GM12878 (cell line): ENCODE measurements at regions not wholly inside any gene's neighbourhood (a gene's known extent, or its start where the extent isn't known, plus 50 kb on each side); places are given as distances from the start of the nearest gene placed in this dataset.

Experiments
- ATAC-seq: fragments of 200-7000 bp; cut with Tn5 transposase; 3 replicates; pipeline ENCODE4 v1.9.1; 2020; ENCODE audit warnings: mild to moderate bottlenecking, moderate library complexity
- BruUV-seq: library from RNA; stranded (reverse); fragments of 400-500 nt; replicated peaks from 2 replicates; lab custom pipeline; 2021; lab: Mats Ljungman, UMichigan
- CTCF ChIA-PET: fragments of 300-600 bp; sonication (Branson Sonifier 250); formaldehyde crosslinking; extraction: SDS; loops from one replicate; lab custom pipeline; 2021; ENCODE audit warnings: inconsistent platforms; lab: Yijun Ruan, JAX
- POLR2A ChIA-PET: fragments of 350-600 bp; formaldehyde crosslinking; extraction: SDS; loops from one replicate; lab custom pipeline; 2021; ENCODE audit warnings: inconsistent platforms; lab: Charles Lee
- RAD21 ChIA-PET: fragments of 300-600 bp; sonication (Branson Sonifier 250); formaldehyde crosslinking; loops from one replicate; lab custom pipeline; 2023; ENCODE audit warnings: antibody characterized with exemption; ENCODE audit not compliant: unreplicated experiment; lab: Charles Lee
- SMC1A ChIA-PET: fragments of 300-600 bp; sonication (Branson Sonifier 250); formaldehyde crosslinking; loops from one replicate; lab custom pipeline; 2023; ENCODE audit not compliant: unreplicated experiment, uncharacterized antibody; lab: Charles Lee
- DNase-seq: peaks from one replicate; pipeline ENCODE4 v3.0.0-alpha.2; 2011; ENCODE audit warnings: low read depth, low spot score
- FAIRE-seq: peaks from 3 replicates; lab custom pipeline; 2011; peaks lifted over from hg19 to GRCh38; lab: Jason Lieb, UNC
- H2AFZ ChIP-seq: 2 replicates; pipeline ENCODE4 v1.6.0; 2011; ENCODE audit warnings: low read depth, low read length, control low read depth; ENCODE audit not compliant: control insufficient read depth
- H3K27ac ChIP-seq: 2 replicates; pipeline ENCODE4 v1.5.1; 2011; ENCODE audit warnings: control low read depth; ENCODE audit not compliant: control insufficient read depth, insufficient read depth
- H3K27me3 ChIP-seq, 2 experiments: replicated peaks in 1 of 2; 2 replicates each; pipeline versions ENCODE4 v1.6.0 to v1.6.1; 2011; ENCODE audit warnings: low read length in 1 of 2; ENCODE audit not compliant: control insufficient read depth in 2 of 2, insufficient read depth in 2 of 2
- H3K36me3 ChIP-seq, 2 experiments: 2 replicates each; pipeline ENCODE4 v1.5.1; 2011; ENCODE audit warnings: low read length in 1 of 2; ENCODE audit not compliant: control insufficient read depth in 2 of 2, insufficient read depth in 2 of 2
- H3K4me1 ChIP-seq: 2 replicates; pipeline ENCODE4 v1.6.1; 2011; ENCODE audit warnings: mild to moderate bottlenecking, low read length, moderate library complexity, mixed read lengths; ENCODE audit not compliant: control insufficient read depth, insufficient read depth
- H3K4me2 ChIP-seq: 2 replicates; pipeline ENCODE4 v1.6.0; 2011; ENCODE audit warnings: control low read depth; ENCODE audit not compliant: control insufficient read depth, insufficient read depth
- H3K4me3 ChIP-seq: fragments of 200-600 bp; sonication (generic); 2 replicates; pipeline ENCODE4 v1.5.1; 2016
- H3K79me2 ChIP-seq: 2 replicates; pipeline ENCODE4 v1.6.0; 2011; ENCODE audit warnings: low read length; ENCODE audit not compliant: control insufficient read depth, insufficient read depth
- H3K9ac ChIP-seq: 2 replicates; pipeline ENCODE4 v1.8.0; 2011; ENCODE audit warnings: low read length, control low read depth, mixed read lengths; ENCODE audit not compliant: control insufficient read depth, insufficient read depth
- H3K9me3 ChIP-seq: replicated peaks from 3 replicates; pipeline ENCODE4 v1.5.1; 2011; ENCODE audit warnings: mild to moderate bottlenecking, low read length; ENCODE audit not compliant: control insufficient read depth, insufficient read depth
- H4K20me1 ChIP-seq: 2 replicates; pipeline ENCODE4 v1.6.0; 2011; ENCODE audit not compliant: control insufficient read depth, insufficient read depth
- CBFB ChIP-seq: IDR thresholded peaks from 2 replicates; pipeline ENCODE4 v1.6.1; 2016; ENCODE audit warnings: antibody characterized with exemption, low read depth
- EGR1 ChIP-seq, 2 experiments: IDR thresholded peaks; 1 replicate in 1 of 2; 2 replicates in 1 of 2; pipeline ENCODE4 v1.6.1; 2011 to 2012; ENCODE audit warnings: low read depth in 2 of 2, low read length in 2 of 2, borderline replicate concordance in 1 of 2, mild to moderate bottlenecking in 1 of 2, moderate library complexity in 1 of 2
- NFXL1 ChIP-seq: fragments of 450-650 bp; IDR thresholded peaks from 2 replicates; pipeline ENCODE4 v1.6.1; 2017; ENCODE audit warnings: antibody characterized with exemption, mild to moderate bottlenecking, borderline replicate concordance
- RAD51 ChIP-seq: fragments of 450-650 bp; IDR thresholded peaks from 2 replicates; pipeline ENCODE4 v1.6.1; 2016; ENCODE audit warnings: moderate library complexity, mild to moderate bottlenecking, inconsistent platforms
- RELA ChIP-seq: fragments of 450-650 bp; IDR thresholded peaks from 2 replicates; pipeline ENCODE4 v1.8.0; 2014; ENCODE audit warnings: borderline replicate concordance; ENCODE audit not compliant: partially characterized antibody
- SIN3A ChIP-seq: IDR thresholded peaks from 2 replicates; pipeline ENCODE4 v1.6.1; 2012; ENCODE audit warnings: low read depth, low read length, improper control_type of control experiment
- SMC3 ChIP-seq: IDR thresholded peaks from 2 replicates; pipeline ENCODE4 v1.6.1; 2011; ENCODE audit warnings: low read length, improper control_type of control experiment, borderline replicate concordance
- YBX1 ChIP-seq: fragments of 450-650 bp; IDR thresholded peaks from 2 replicates; pipeline ENCODE4 v1.6.1; 2016; ENCODE audit warnings: antibody characterized with exemption
- WGBS: methylation state at CpG from one replicate; pipeline ENCODE4 v1.1.6; 2016; ENCODE audit warnings: low lambda C conversion rate; ENCODE audit not compliant: insufficient replicate concordance, insufficient coverage; ENCODE audit errors: missing lambda C conversion rate; 5-methylcytosine and 5-hydroxymethylcytosine counted together
- in situ Hi-C: fragments of 300-500 bp; cut with MboI; formaldehyde crosslinking; loops from 9 replicates; pipeline ENCODE4 v1.14.3; 2018; ENCODE audit warnings: mixed read lengths
- intact Hi-C: fragments of 100-400 bp; cut with micrococcal nuclease; formaldehyde crosslinking; loops from one replicate; pipeline ENCODE4 v1.14.2; 2022; ENCODE audit not compliant: unreplicated experiment
- TF ChIP-seq, protein P1 (sequence below): fragments of 450-650 bp; IDR thresholded peaks from 2 replicates; pipeline ENCODE4 v1.6.1; 2017; ENCODE audit warnings: mild to moderate bottlenecking, moderate library complexity
- TF ChIP-seq, protein P2 (sequence below): IDR thresholded peaks from 2 replicates; pipeline ENCODE4 v1.6.1; 2012; ENCODE audit warnings: low read length, inconsistent platforms
- TF ChIP-seq, protein P3 (sequence below): fragments of 450-650 bp; IDR thresholded peaks from 2 replicates; pipeline ENCODE4 v1.6.1; 2018; ENCODE audit warnings: mild to moderate bottlenecking, low read depth, moderate library complexity; ENCODE audit not compliant: partially characterized antibody
- TF ChIP-seq, protein P4 (sequence below): IDR thresholded peaks from 2 replicates; pipeline ENCODE4 v1.6.1; 2011; ENCODE audit warnings: mild to moderate bottlenecking, low read depth, low read length, moderate library complexity; ENCODE audit not compliant: insufficient replicate concordance
- TF ChIP-seq, protein P5 (sequence below): IDR thresholded peaks from 2 replicates; pipeline ENCODE4 v1.6.1; 2011; ENCODE audit warnings: borderline replicate concordance, low read depth, mild to moderate bottlenecking, moderate library complexity, low read length; ENCODE audit not compliant: insufficient read depth, poor library complexity, severe bottlenecking

DNA sequence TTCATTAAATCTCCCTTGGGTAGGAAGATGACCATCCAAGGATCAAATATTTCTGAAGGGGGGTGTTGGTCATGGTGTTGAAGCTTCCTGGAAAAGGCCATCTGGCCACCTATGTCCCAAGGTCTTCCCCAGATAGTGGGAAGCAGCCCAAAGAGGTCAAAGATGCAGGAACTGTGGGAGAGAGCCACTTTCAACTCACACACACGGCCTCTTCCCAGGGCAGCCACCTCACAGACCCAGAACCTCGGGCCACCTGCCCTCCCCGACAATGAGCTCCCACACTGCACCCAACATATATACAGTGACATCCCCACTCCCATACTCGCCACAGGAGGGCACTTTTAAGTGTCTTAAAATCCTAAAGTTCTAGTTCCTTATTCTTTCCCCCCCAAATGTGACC is 164.5 kb upstream of the ETV3 start:
- CTCF ChIA-PET = no interaction called here
- intact Hi-C loops = no loop called here
- no peak overlapping the region for H3K27ac ChIP-seq
- H3K4me3 ChIP-seq = no peak overlapping the region
- H3K36me3 ChIP-seq = no peaks in the 10 kb centered on the region
- in situ Hi-C loops = no loop called here
- SMC1A ChIA-PET = no interaction called here
- H2AFZ ChIP-seq = no peak overlapping the region
- FAIRE-seq (no peak), ATAC-seq (no peak), DNase-seq (no peak)
- no TSS peak for BruUV-seq
- H4K20me1 ChIP-seq = no peaks in the 10 kb centered on the region
- no peak overlapping the region for H3K9ac ChIP-seq
- 16% methylated on average over 4 of the region's 4 CpGs for WGBS
- no peaks in the 10 kb centered on the region; the same call in 2 of the 3 replicates for H3K9me3 ChIP-seq
- H3K4me1 ChIP-seq = peaks cover 7% of the 10 kb centered on the region
- no peaks in the 10 kb centered on the region for H3K27me3 ChIP-seq
- RAD21 ChIA-PET = no interaction called here
- H3K4me2 ChIP-seq = no peak overlapping the region
- H3K79me2 ChIP-seq = no peaks in the 10 kb centered on the region
- POLR2A ChIA-PET = no interaction called here
- TF ChIP-seq SIN3A = no peak
- no peak for TF ChIP-seq CBFB
- TF ChIP-seq, protein P1, sequence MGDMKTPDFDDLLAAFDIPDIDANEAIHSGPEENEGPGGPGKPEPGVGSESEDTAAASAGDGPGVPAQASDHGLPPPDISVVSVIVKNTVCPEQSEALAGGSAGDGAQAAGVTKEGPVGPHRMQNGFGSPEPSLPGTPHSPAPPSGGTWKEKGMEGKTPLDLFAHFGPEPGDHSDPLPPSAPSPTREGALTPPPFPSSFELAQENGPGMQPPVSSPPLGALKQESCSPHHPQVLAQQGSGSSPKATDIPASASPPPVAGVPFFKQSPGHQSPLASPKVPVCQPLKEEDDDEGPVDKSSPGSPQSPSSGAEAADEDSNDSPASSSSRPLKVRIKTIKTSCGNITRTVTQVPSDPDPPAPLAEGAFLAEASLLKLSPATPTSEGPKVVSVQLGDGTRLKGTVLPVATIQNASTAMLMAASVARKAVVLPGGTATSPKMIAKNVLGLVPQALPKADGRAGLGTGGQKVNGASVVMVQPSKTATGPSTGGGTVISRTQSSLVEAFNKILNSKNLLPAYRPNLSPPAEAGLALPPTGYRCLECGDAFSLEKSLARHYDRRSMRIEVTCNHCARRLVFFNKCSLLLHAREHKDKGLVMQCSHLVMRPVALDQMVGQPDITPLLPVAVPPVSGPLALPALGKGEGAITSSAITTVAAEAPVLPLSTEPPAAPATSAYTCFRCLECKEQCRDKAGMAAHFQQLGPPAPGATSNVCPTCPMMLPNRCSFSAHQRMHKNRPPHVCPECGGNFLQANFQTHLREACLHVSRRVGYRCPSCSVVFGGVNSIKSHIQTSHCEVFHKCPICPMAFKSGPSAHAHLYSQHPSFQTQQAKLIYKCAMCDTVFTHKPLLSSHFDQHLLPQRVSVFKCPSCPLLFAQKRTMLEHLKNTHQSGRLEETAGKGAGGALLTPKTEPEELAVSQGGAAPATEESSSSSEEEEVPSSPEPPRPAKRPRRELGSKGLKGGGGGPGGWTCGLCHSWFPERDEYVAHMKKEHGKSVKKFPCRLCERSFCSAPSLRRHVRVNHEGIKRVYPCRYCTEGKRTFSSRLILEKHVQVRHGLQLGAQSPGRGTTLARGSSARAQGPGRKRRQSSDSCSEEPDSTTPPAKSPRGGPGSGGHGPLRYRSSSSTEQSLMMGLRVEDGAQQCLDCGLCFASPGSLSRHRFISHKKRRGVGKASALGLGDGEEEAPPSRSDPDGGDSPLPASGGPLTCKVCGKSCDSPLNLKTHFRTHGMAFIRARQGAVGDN = no peak
- TF ChIP-seq EGR1 (IDR thresholded peaks at IDR 0.05; ENCODE audit: borderline replicate concordance in 1 of 2, low read depth in 2 of 2, low read length in 2 of 2) = no peak
- TF ChIP-seq RAD51 = no peak
- no peak for TF ChIP-seq NFXL1
- no peak for TF ChIP-seq SMC3
- TF ChIP-seq, protein P2, sequence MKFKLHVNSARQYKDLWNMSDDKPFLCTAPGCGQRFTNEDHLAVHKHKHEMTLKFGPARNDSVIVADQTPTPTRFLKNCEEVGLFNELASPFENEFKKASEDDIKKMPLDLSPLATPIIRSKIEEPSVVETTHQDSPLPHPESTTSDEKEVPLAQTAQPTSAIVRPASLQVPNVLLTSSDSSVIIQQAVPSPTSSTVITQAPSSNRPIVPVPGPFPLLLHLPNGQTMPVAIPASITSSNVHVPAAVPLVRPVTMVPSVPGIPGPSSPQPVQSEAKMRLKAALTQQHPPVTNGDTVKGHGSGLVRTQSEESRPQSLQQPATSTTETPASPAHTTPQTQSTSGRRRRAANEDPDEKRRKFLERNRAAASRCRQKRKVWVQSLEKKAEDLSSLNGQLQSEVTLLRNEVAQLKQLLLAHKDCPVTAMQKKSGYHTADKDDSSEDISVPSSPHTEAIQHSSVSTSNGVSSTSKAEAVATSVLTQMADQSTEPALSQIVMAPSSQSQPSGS = no peak
- TF ChIP-seq, protein P3, sequence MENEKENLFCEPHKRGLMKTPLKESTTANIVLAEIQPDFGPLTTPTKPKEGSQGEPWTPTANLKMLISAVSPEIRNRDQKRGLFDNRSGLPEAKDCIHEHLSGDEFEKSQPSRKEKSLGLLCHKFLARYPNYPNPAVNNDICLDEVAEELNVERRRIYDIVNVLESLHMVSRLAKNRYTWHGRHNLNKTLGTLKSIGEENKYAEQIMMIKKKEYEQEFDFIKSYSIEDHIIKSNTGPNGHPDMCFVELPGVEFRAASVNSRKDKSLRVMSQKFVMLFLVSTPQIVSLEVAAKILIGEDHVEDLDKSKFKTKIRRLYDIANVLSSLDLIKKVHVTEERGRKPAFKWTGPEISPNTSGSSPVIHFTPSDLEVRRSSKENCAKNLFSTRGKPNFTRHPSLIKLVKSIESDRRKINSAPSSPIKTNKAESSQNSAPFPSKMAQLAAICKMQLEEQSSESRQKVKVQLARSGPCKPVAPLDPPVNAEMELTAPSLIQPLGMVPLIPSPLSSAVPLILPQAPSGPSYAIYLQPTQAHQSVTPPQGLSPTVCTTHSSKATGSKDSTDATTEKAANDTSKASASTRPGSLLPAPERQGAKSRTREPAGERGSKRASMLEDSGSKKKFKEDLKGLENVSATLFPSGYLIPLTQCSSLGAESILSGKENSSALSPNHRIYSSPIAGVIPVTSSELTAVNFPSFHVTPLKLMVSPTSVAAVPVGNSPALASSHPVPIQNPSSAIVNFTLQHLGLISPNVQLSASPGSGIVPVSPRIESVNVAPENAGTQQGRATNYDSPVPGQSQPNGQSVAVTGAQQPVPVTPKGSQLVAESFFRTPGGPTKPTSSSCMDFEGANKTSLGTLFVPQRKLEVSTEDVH = no peak
- TF ChIP-seq, protein P4, sequence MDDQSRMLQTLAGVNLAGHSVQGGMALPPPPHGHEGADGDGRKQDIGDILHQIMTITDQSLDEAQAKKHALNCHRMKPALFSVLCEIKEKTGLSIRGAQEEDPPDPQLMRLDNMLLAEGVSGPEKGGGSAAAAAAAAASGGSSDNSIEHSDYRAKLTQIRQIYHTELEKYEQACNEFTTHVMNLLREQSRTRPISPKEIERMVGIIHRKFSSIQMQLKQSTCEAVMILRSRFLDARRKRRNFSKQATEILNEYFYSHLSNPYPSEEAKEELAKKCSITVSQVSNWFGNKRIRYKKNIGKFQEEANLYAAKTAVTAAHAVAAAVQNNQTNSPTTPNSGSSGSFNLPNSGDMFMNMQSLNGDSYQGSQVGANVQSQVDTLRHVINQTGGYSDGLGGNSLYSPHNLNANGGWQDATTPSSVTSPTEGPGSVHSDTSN = no peak
- no peak for TF ChIP-seq RELA
- TF ChIP-seq, protein P5, sequence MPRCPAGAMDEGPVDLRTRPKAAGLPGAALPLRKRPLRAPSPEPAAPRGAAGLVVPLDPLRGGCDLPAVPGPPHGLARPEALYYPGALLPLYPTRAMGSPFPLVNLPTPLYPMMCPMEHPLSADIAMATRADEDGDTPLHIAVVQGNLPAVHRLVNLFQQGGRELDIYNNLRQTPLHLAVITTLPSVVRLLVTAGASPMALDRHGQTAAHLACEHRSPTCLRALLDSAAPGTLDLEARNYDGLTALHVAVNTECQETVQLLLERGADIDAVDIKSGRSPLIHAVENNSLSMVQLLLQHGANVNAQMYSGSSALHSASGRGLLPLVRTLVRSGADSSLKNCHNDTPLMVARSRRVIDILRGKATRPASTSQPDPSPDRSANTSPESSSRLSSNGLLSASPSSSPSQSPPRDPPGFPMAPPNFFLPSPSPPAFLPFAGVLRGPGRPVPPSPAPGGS = no peak
- TF ChIP-seq YBX1 = no peak
